Right lobe of liver (tissue), 6 donors: ENCODE measurements at regions not wholly inside any gene's neighbourhood (a gene's known extent, or its start where the extent isn't known, plus 50 kb on each side); places are given as distances from the start of the nearest gene placed in this dataset.
"Not testable (repeated sequence)": the region's sequence is repeated elsewhere in the genome, so short reads cannot be mapped to it uniquely, and the experiment has no call there.

Experiments
- ATAC-seq, 4 donors: fragments of 200-7000 bp; cut with Tn5 transposase; one replicate each; pipeline ENCODE4 v1.9.1; 2020; ENCODE audit warnings: mild to moderate bottlenecking in 4 of 4, moderate library complexity in 4 of 4
- DNase-seq, 3 donors: peaks; one replicate each; pipeline ENCODE4 v3.0.0-alpha.2; 2020
- H3K27ac ChIP-seq, 3 donors: fragments of 200-600 bp; one replicate each; pipeline ENCODE4 v1.8.0; 2022
- H3K27me3 ChIP-seq, 2 donors: fragments of 200-600 bp; one replicate each; pipeline ENCODE4 v1.8.0; 2022
- H3K36me3 ChIP-seq, 4 donors: fragments of 200-600 bp; sonication (generic) in 1 of 4; one replicate each; pipeline versions ENCODE4 v1.5.1 to v1.8.0; 2017 to 2022; ENCODE audit warnings: control low read depth in 1 of 4
- H3K4me1 ChIP-seq, 4 donors: fragments of 200-600 bp; sonication (generic) in 1 of 4; one replicate each; pipeline versions ENCODE4 v1.5.1 to v1.8.0; 2017 to 2022; ENCODE audit warnings: control low read depth in 1 of 4
- H3K4me3 ChIP-seq, 3 donors: fragments of 200-600 bp; one replicate each; pipeline ENCODE4 v1.8.0; 2022
- H3K9me3 ChIP-seq, 4 donors: fragments of 200-600 bp; sonication (generic) in 1 of 4; one replicate each; pipeline versions ENCODE4 v1.5.1 to v1.8.0; 2017 to 2022; ENCODE audit warnings: control low read depth in 1 of 4
- POLR2A ChIP-seq: fragments of 450-650 bp; IDR thresholded peaks from one replicate; pipeline ENCODE4 v1.6.1; 2017; ENCODE audit warnings: antibody characterized with exemption, mild to moderate bottlenecking
- WGBS: methylation state at CpG from one replicate; pipeline ENCODE4 v1.1.6; 2018; ENCODE audit warnings: low coverage, low lambda C conversion rate; ENCODE audit not compliant: insufficient coverage; ENCODE audit errors: missing lambda C conversion rate; 5-methylcytosine and 5-hydroxymethylcytosine counted together
- intact Hi-C, 2 donors: fragments of 100-400 bp; cut with DNase I; formaldehyde crosslinking; loops; one replicate each; pipeline versions ENCODE4 v1.11.2 to v1.14.1; 2022
- TF ChIP-seq, protein P1 (sequence below), 4 donors: fragments of 200-600 bp in 3 of 4; fragments of 450-650 bp in 1 of 4; IDR thresholded peaks; one replicate each; pipeline versions ENCODE4 v1.5.1 to v1.8.0; 2016 to 2022; ENCODE audit warnings: antibody characterized with exemption in 4 of 4, mild to moderate bottlenecking in 2 of 4
- donor health status: DM: no; HTN: yes; CAD: no.
- donor health status: DM: no; HTN: no; CAD: no.
- donor health status: DM: no; HTN: no; CAD: no.
- donor health status: DM: no; HTN: yes; CAD: no.
- donor health status: DM: no; HTN: yes; CAD: no.

DNA sequence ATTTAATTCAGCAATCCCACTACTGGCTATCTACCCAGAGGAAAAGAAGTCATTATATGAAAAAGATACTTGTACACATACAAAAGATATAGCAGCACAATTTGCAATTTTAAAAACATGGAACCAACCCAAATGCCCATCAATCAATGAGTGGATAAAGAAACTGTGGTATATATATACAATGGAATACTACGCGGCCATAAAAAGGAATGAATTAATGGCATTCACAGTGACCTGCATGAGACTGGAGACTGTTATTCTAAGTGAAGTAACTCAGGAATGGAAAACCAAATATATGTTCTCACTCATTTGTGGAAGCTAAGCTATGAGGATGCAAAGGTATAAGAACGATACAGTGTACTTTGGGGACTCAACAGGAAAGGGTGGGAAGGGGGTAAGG lies 102.8 kb upstream of the KCNMA1 start:
- H3K27me3 ChIP-seq, intact Hi-C loops, H3K4me1 ChIP-seq, ATAC-seq, H3K4me3 ChIP-seq, DNase-seq, H3K36me3 ChIP-seq, H3K9me3 ChIP-seq, H3K27ac ChIP-seq: not testable (repeated sequence)
- 82% methylated on average over 3 of the region's 3 CpGs for WGBS

DNA sequence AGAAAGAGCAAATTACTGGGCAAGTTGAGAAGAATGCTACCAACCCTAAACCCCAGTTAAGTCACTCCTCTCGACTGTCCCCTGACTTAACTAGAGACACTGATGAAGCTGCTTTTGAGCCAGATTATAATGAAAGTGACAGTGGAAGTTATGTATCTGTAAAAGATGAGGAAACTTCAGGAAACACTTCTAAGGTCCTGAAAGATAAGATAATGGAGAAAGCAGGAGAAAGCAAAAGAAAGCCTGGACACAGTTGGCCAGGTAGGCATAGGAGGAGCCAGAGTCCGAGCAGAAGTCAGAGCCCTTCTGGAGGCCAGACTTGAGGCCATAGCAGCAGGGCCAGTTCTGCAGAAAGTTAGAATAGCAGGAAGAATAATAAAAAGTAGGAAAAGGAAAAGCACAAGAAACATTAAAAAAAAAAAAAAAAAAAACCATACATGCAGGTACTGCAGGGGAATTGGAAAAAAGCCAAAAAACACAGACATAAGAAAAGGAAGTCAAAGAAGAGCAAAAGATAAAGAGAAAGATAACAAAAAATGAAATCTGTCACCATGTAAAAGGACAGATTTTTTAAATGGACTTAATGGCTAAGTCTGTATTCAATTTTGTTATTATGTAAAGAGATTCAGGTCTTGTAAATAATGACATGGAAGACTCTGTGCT lies 101.0 kb upstream of the KCNMA1 start:
- Histone ChIP-seq H3K27me3 (no peaks in the 10 kb centered on the region), H3K4me1 (no peaks in the 10 kb centered on the region), H3K4me3 (no peak overlapping the region), H3K27ac (no peak overlapping the region), H3K36me3 (no peaks in the 10 kb centered on the region), H3K9me3 (no peaks in the 10 kb centered on the region)
- no peak for ATAC-seq
- intact Hi-C loops = no loop called here
- DNase-seq = no peak
- WGBS = 73% methylated on average over 2 of the region's 2 CpGs
- TF ChIP-seq POLR2A = no peak

DNA sequence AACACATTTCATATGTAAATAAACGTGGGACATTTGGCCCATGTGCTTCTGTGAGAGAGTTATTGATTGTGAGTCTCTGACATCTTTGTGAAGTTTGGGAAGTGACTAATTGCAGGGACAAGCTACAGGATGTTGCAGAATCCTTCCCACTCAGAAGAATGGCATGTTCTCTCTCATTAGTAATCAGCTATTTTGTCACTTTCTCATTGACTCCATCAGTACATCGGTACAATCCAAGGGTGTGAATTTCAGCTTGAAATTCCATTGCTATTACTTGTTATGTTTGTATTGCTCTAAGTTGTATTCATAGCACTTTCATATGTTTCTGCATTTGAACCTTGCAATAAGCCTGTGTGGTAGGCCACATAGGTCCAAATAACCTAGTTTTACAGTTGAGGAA lies 100.0 kb upstream of the KCNMA1 start:
- Histone ChIP-seq H3K27ac (no peak overlapping the region), H3K4me3 (no peak overlapping the region), H3K36me3 (no peaks in the 10 kb centered on the region), H3K4me1 (no peaks in the 10 kb centered on the region), H3K9me3 (no peaks in the 10 kb centered on the region), H3K27me3 (no peaks in the 10 kb centered on the region)
- intact Hi-C loops = no loop called here
- 43% methylated on average over 2 of the region's 2 CpGs for WGBS
- no peak for TF ChIP-seq POLR2A
- TF ChIP-seq, protein P1, sequence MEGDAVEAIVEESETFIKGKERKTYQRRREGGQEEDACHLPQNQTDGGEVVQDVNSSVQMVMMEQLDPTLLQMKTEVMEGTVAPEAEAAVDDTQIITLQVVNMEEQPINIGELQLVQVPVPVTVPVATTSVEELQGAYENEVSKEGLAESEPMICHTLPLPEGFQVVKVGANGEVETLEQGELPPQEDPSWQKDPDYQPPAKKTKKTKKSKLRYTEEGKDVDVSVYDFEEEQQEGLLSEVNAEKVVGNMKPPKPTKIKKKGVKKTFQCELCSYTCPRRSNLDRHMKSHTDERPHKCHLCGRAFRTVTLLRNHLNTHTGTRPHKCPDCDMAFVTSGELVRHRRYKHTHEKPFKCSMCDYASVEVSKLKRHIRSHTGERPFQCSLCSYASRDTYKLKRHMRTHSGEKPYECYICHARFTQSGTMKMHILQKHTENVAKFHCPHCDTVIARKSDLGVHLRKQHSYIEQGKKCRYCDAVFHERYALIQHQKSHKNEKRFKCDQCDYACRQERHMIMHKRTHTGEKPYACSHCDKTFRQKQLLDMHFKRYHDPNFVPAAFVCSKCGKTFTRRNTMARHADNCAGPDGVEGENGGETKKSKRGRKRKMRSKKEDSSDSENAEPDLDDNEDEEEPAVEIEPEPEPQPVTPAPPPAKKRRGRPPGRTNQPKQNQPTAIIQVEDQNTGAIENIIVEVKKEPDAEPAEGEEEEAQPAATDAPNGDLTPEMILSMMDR (IDR thresholded peaks at IDR 0.05) = no peak
- DNase-seq = no peak
- no peak for ATAC-seq

DNA sequence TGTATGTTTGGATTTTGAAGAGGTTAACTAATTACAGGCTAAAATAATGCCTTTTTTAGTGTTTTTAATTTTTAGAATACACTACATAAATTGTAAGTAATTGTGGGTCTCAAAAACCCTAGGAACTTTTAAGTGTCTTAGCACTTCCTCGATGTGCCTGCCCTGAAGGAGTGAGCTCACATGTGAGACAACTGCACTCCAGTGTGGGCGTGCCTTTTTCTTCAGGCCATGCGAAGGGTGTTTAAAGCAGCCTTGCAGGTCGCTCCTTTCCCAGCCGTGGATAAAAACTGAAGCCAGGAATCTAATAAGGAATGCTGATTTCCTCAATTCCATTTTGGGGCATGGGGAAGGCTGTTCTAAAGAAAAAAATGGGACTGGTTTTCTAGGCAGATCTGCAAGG lies 97.5 kb upstream of the KCNMA1 start:
- DNase-seq, intact Hi-C loops, H3K4me3 ChIP-seq, H3K36me3 ChIP-seq, H3K27me3 ChIP-seq, ATAC-seq, H3K4me1 ChIP-seq, H3K27ac ChIP-seq, H3K9me3 ChIP-seq: not testable (repeated sequence)
- 72% methylated on average over 5 of the region's 5 CpGs for WGBS

DNA sequence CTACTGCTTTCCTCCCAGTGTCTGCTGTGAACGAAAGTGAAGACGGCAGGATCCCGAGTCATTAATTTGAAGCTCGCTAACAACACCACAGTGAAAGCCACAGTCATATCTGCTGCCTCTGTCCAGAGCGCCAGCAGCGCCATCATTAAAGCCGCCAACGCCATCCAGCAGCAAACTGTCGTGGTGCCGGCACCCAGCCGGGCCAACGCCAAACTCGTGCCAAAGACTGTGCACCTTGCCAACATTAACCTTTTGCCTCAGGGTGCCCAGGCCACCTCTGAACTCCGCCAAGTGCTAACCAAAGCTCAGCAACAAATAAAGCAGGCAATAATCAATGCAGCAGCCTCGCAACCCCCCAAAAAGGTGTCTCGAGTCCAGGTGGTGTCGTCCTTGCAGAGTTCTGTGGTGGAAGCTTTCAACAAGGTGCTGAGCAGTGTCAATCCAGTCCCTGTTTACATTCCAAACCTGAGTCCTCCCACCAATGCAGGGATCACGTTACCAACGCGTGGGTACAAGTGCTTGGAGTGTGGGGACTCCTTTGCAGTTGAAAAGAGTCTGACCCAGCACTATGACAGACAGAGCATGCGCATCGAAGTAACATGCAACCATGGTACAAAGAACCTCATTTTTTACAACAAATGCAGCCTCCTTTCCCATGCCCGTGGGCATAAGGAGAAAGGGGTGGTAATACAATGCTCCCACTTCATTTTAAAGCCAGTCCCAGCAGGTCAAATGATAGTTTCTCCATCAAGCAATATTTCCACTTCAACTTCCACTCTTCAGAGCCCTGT lies 94.8 kb upstream of the KCNMA1 start:
- Histone ChIP-seq H3K4me3 (no peak overlapping the region), H3K4me1 (no peaks in the 10 kb centered on the region), H3K27ac (no peak overlapping the region), H3K9me3 (no peaks in the 10 kb centered on the region), H3K36me3 (no peaks in the 10 kb centered on the region), H3K27me3 (no peaks in the 10 kb centered on the region)
- intact Hi-C loops = no loop called here
- no peak for DNase-seq
- WGBS = 77% methylated on average over 10 of the region's 23 CpGs
- no peak for ATAC-seq
- TF ChIP-seq, protein P1 (IDR thresholded peaks at IDR 0.05) = no peak
- TF ChIP-seq POLR2A = no peak

DNA sequence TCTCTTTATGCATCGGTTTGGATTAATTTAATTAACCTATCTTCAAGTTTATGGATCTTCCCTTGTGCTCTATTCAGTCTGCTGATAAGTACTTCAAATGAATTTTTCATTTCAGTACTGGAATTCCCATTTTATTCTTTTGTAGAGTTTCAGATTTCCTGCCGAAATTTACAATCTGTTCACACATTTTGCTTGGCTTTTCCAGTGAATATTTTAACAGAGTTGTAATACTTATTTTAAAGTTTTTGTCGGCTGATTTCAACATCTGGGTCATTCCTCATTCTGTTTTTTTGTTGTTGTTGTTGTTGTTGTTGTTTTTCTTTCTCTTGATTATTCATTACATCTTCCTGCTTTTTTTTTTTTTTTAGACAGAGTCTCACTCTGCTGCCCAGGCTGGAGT lies 89.9 kb upstream of the KCNMA1 start:
- DNase-seq = no peak
- H3K27ac ChIP-seq = no peak overlapping the region
- no peaks in the 10 kb centered on the region for H3K36me3 ChIP-seq
- no peaks in the 10 kb centered on the region for H3K4me1 ChIP-seq
- no peak overlapping the region for H3K4me3 ChIP-seq
- no peaks in the 10 kb centered on the region for H3K9me3 ChIP-seq
- intact Hi-C loops = no loop called here
- TF ChIP-seq, protein P1 (IDR thresholded peaks at IDR 0.05) = no peak
- TF ChIP-seq POLR2A = no peak
- no peak for ATAC-seq
- no peaks in the 10 kb centered on the region for H3K27me3 ChIP-seq
- WGBS = 77% methylated on average over 3 of the region's 3 CpGs
